UCSD-AML1 (cell line): ENCODE measurements at regions not wholly inside any gene's neighbourhood (a gene's known extent, or its start where the extent isn't known, plus 50 kb on each side); places are given as distances from the start of the nearest gene placed in this dataset.
"Not testable (repeated sequence)": the region's sequence is repeated elsewhere in the genome, so short reads cannot be mapped to it uniquely, and the experiment has no call there.

ENCODE experiments used
- DNase-seq: peaks from one replicate; lab custom pipeline; 2025; ENCODE audit not compliant: unreplicated experiment; lab: John Stamatoyannopoulos, UW

DNA sequence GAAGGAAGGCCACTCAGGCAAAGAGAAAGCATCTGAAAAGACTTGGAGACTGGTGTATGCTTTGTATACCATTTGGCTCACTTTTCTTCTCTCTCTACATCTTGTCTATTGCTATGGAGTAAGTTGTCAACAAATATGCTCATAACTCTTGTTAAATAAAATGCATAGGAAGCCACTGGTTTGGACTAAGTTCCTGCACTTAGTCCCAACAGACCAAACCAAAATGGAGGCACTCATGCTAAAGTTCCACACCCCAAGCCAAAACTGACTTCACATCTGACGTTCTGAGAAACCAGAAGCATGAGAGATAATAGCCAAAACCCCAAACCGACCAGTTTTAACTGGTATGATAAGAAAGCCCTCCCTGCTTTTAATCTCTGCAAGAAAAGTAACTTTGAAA is 135.3 kb upstream of the LYPLAL1 start:
- no peak for DNase-seq

GRCh38 chr1:219039017-219039681 is 134.5 kb upstream of the LYPLAL1 start:
- DNase-seq: no peak

DNA sequence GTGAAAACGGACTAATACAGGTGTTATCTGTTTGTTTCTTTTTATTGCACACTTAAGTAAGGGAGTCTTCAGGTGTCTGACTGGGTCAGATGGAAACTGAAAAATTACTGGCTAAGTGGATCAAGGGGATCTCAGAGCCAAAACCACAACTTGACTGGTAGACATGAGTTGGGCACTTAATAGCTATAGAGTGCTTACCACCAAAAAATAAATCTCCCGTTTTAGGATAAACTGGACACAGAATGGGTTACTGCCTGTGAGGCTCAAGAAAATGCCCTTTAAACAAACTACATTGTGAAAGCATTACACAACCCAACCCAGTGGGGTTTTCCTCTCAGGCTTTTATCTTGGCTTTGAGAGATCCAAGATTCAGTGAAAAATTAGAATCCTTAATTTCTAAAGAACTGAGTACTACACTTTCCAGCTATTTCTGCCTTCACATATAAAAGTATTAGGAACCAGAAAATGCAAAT is 134.0 kb upstream of the LYPLAL1 start:
- no peak for DNase-seq

DNA sequence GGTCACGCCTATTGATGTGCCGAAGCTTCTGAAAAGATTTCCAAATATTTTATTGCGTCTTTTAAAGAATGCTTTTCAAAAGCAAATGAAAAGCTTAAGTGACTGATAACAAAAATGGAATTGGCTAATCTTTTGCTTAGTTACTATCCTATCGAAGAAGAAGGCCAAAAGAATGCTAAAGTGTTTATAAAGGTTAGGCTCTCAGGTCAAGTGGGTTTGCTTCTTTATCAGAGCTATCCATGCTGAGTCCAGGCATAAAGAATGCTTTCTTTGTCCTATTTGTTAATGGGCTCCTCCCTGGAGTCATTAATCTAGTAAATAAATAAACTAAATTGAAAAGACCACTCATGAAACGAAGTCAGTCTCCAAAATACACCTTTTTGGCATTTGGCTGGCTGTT is 133.4 kb upstream of the LYPLAL1 start:
- no peak for DNase-seq

DNA sequence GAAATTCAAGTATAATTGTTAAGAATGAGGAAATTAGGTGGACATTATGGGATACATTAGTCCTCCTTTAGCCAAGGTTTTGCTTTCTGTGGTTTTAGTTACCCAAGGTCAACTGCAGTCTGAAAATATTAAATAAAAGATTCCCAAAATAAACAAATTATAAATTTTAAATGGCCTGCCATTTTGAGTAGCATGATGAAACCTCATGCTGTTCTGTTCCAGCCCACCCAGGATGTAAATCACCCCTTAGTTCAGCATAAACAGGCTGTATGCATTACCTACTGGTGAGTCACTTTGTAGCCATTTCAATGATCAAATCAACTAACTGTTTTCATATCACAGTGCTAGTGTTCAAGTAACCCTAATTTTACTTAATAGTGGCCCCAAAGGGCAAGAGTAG is 132.5 kb upstream of the LYPLAL1 start:
- no peak for DNase-seq

GRCh38 chr1:219041818-219042217 is 131.9 kb upstream of the LYPLAL1 start:
- DNase-seq: no peak

DNA sequence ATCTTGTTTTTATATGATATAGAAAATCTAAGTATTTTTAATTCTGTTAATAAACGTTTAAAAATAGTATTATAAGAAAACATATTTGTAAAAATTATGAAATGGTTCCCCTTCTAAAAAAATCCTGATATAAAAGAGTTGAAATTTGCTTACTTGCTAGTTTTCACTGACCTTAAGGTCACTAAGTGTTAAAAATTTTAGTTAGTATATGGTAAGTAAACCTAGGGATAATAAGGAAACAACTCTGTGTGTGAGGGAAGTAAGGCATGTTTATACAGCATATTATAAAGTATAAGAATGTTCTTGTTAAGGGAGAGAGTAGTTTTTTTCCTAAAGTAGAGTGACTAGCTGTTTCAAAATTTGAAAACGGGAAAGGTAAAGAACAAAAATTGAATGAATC is 130.9 kb upstream of the LYPLAL1 start:
- DNase-seq: no peak

- no peak for DNase-seq
These were observed 128.4 kb upstream of the LYPLAL1 start for GRCh38 chr1:219045246-219045645.

GRCh38 chr1:219049501-219049900 is 124.2 kb upstream of the LYPLAL1 start:
- DNase-seq: no peak

DNA sequence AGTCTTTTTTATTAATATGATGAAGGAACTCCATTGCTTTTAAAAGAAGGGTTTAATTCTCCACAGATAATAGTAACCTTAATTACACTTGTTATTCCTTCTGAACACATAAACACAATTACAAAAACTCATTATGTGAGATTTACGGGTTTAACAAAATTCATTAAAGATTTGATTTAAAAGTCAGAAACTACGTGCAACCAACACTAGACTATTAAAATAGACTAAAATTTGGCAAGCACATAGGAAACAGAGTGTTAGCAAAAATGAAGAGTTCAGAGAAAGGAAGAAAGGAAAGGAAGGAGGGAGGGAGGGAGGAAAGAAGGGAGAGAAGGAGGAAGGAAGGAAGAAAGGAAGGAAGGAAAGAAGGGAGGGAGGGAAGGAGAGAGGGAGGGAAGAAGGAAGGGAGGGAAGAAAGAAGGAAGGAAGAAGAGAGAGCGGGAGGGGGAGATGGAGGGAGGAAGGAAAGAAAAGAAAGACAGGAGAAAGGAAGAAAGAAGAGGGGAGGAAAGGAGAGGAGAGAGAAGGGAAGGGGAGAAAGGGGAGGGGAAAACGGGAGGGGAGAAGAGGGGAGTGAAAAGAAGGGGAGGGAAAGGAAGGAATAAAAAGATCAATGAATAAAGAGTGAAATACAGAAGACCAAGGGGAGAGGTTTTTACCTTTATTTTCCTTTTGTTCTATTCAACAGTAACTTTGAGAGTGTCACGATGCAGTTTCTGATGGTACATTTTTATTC is 123.4 kb upstream of the LYPLAL1 start:
- no peak for DNase-seq

DNA sequence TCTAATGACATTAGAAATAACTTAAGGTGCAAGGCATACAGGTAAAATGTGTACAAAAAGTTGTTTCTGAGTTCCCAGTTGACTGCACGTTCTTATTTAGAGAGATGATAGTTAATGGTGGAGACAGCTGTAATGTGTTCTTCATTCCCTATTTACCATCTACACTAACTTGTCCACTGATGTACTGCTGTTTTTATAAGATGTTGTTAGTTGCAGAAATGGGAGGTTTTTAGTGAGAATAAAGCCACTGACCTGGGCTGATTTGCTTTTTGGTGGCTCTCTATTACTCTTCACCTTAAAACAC is 122.9 kb upstream of the LYPLAL1 start:
- DNase-seq: no peak

- DNase-seq: no peak
These were observed 122.1 kb upstream of the LYPLAL1 start for GRCh38 chr1:219051547-219051946.

GRCh38 chr1:219058891-219059820 is 114.5 kb upstream of the LYPLAL1 start:
- no peak for DNase-seq

- DNase-seq: no peak
These were observed 112.9 kb upstream of the LYPLAL1 start for GRCh38 chr1:219060798-219061197.

DNA sequence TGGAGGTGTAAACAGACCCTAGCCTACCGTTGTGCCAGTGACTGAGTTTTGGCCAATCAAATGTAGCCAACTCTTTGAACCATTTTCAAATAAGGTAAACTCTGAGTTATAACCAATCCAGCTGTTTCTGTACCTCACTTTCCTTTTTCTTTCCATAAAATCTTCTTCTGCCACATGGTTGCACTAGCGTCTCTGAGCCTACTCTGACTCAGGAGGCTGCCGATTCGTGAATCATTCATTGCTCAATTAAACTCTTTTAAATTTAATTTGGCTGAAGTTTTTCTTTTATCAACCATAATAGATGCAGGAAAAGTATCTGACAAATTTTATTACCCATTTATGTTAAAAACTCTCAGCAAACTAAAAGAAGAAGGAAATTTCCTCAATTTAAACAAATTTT is 111.5 kb upstream of the LYPLAL1 start:
- no peak for DNase-seq

- DNase-seq: no peak
These were observed 107.6 kb upstream of the LYPLAL1 start for GRCh38 chr1:219066098-219066497.

DNA sequence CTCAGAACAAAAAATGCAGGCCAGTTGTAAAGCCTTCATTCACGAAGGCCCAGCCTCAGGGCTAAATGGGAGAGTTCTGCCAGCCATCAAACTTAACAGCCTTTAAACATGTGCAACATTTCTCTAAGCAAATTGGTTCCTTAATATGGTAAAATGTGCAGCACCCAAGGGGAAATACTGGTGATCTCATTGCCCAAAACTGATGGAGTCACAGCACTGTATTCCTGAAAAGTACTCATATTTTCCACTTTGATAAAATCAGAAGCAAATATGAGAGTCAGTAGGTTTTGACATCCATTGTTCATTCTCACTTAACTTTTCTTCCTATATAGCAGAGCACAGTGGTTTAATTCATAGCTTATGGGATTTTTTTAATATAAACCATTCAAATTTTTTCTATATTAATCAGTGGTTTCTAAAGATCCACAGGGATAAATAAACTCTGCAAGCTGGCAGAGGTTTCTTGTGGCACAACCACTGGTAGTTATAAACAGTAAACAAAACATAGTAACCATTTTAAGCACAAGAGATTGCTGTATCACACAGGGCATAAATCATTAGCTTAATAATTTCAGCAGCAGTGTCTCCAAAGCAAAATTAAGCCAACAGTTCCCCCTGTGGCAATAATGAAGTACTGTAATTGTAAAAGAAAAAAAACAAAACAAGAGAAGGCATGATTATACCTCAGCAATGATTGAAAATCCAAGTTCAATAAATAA is 106.9 kb upstream of the LYPLAL1 start:
- no peak for DNase-seq

- DNase-seq: no peak
These were observed 106.3 kb upstream of the LYPLAL1 start for GRCh38 chr1:219067350-219067712.

- not testable (repeated sequence) for DNase-seq
These were observed 103.3 kb upstream of the LYPLAL1 start for GRCh38 chr1:219070395-219070794.

DNA sequence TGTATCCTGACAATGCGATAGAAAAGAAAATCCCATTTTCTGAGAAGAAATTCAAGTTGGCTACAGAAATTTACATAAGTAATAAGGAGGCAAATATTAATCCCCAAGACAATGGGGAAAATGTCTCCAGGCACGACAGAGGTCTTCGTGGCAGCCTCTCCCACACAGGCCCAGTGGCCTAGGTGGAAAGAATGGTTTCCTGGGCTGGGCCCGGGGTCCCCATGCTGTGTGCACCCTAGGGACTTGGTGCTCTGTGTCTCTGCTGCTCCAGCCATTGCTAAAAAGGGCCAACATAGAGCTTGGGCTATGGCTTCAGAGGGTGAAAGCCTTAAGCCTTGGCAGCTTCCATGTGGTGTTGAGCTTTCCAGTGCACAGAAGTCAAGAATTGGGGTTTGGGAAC is 102.5 kb upstream of the LYPLAL1 start:
- no peak for DNase-seq

GRCh38 chr1:219072329-219072728 is 101.3 kb upstream of the LYPLAL1 start:
- DNase-seq: no peak
